ENCODE measurements at regions not wholly inside any gene's neighbourhood (a gene's known extent, or its start where the extent isn't known, plus 50 kb on each side); places are given as distances from the start of the nearest gene placed in this dataset.
"Not testable (repeated sequence)": the region's sequence is repeated elsewhere in the genome, so short reads cannot be mapped to it uniquely, and the experiment has no call there.

- Mint-ChIP-seq H3K4me1 (ENCODE audit: low read depth) (no peaks in the 10 kb centered on the region), H3K4me3 (ENCODE audit: unreplicated experiment) (no peak overlapping the region), H3K27me3 (ENCODE audit: low read depth) (no peaks in the 10 kb centered on the region), H3K27ac (ENCODE audit: unreplicated experiment) (no peak overlapping the region), H3K9me3 (ENCODE audit: low read depth) (no peaks in the 10 kb centered on the region), H3K36me3 (ENCODE audit: low read depth) (no peaks in the 10 kb centered on the region)
- no peak for TF ChIP-seq CTCF (IDR thresholded peaks at IDR 0.05)
- no peak for DNase-seq (ENCODE audit: low spot score)
Measured at GRCh38 chr10:64773357-64773756, 1252.2 kb downstream of the REEP3 start.

- H3K9me3 Mint-ChIP-seq (ENCODE audit: low read depth): peaks cover 12% of the 10 kb centered on the region
- not testable (repeated sequence) for H3K27ac Mint-ChIP-seq (ENCODE audit: unreplicated experiment); DNase-seq (ENCODE audit: low spot score); H3K4me3 Mint-ChIP-seq (ENCODE audit: unreplicated experiment); H3K4me1 Mint-ChIP-seq (ENCODE audit: low read depth); H3K27me3 Mint-ChIP-seq (ENCODE audit: low read depth); H3K36me3 Mint-ChIP-seq (ENCODE audit: low read depth)
Measured at GRCh38 chr10:64784451-64784850, 1263.2 kb downstream of the REEP3 start.

GRCh38 chr10:64785816-64786215 lies 1264.6 kb downstream of the REEP3 start:
- peaks cover 5% of the 10 kb centered on the region for H3K27me3 Mint-ChIP-seq (ENCODE audit: low read depth)
- peaks cover 10% of the 10 kb centered on the region for H3K9me3 Mint-ChIP-seq (ENCODE audit: low read depth)
- DNase-seq (ENCODE audit: low spot score): no peak
- no peak overlapping the region for H3K27ac Mint-ChIP-seq (ENCODE audit: unreplicated experiment)
- no peak for TF ChIP-seq CTCF (IDR thresholded peaks at IDR 0.05)
- no peaks in the 10 kb centered on the region for H3K36me3 Mint-ChIP-seq (ENCODE audit: low read depth)
- no peaks in the 10 kb centered on the region for H3K4me1 Mint-ChIP-seq (ENCODE audit: low read depth)
- H3K4me3 Mint-ChIP-seq (ENCODE audit: unreplicated experiment): no peak overlapping the region

- Mint-ChIP-seq H3K36me3 (ENCODE audit: low read depth) (no peaks in the 10 kb centered on the region), H3K9me3 (ENCODE audit: low read depth) (peaks cover 10% of the 10 kb centered on the region), H3K27me3 (ENCODE audit: low read depth) (peaks cover 5% of the 10 kb centered on the region), H3K4me3 (ENCODE audit: unreplicated experiment) (no peak overlapping the region), H3K27ac (ENCODE audit: unreplicated experiment) (no peak overlapping the region), H3K4me1 (ENCODE audit: low read depth) (no peaks in the 10 kb centered on the region)
- TF ChIP-seq CTCF (IDR thresholded peaks at IDR 0.05): no peak
- DNase-seq (ENCODE audit: low spot score): no peak
Measured at GRCh38 chr10:64786989-64787388, 1265.8 kb downstream of the REEP3 start.

DNA sequence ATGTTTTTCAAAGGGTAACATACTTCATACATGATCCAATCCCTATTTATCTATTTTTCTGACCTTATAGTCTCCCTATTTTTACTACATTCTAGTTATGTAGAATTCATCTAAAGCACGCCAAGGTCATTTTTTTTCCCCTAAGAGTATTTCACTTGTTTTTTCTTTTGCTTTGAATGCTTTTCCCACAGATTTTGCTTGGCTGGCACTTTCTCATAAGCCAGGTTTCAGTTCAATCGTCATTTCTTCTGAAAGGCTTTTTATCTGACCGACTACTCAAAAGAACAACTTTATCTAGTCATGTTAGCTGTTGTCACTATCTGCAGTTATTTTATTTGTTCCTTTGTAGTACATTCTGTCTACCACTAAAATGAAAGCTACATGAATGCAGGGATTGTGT lies 1274.6 kb downstream of the REEP3 start:
- no peak for TF ChIP-seq CTCF (IDR thresholded peaks at IDR 0.05)
- Mint-ChIP-seq H3K4me3 (ENCODE audit: unreplicated experiment) (no peak overlapping the region), H3K9me3 (ENCODE audit: low read depth) (no peaks in the 10 kb centered on the region), H3K4me1 (ENCODE audit: low read depth) (no peaks in the 10 kb centered on the region), H3K36me3 (ENCODE audit: low read depth) (no peaks in the 10 kb centered on the region), H3K27ac (ENCODE audit: unreplicated experiment) (no peak overlapping the region), H3K27me3 (ENCODE audit: low read depth) (no peaks in the 10 kb centered on the region)
- no peak for DNase-seq (ENCODE audit: low spot score)

- no peak for DNase-seq (ENCODE audit: low spot score)
- Mint-ChIP-seq H3K4me3 (ENCODE audit: unreplicated experiment) (no peak overlapping the region), H3K27me3 (ENCODE audit: low read depth) (no peaks in the 10 kb centered on the region), H3K36me3 (ENCODE audit: low read depth) (no peaks in the 10 kb centered on the region), H3K4me1 (ENCODE audit: low read depth) (no peaks in the 10 kb centered on the region), H3K9me3 (ENCODE audit: low read depth) (peaks cover 4% of the 10 kb centered on the region), H3K27ac (ENCODE audit: unreplicated experiment) (no peak overlapping the region)
- TF ChIP-seq CTCF (IDR thresholded peaks at IDR 0.05): no peak
Measured at GRCh38 chr10:64798297-64798696, 1277.1 kb downstream of the REEP3 start.

- not testable (repeated sequence) for H3K27ac Mint-ChIP-seq (ENCODE audit: unreplicated experiment); DNase-seq (ENCODE audit: low spot score); H3K4me3 Mint-ChIP-seq (ENCODE audit: unreplicated experiment); H3K4me1 Mint-ChIP-seq (ENCODE audit: low read depth); H3K9me3 Mint-ChIP-seq (ENCODE audit: low read depth); H3K36me3 Mint-ChIP-seq (ENCODE audit: low read depth); H3K27me3 Mint-ChIP-seq (ENCODE audit: low read depth)
Measured at GRCh38 chr10:64808233-64808632, 1287.0 kb downstream of the REEP3 start.

GRCh38 chr10:64810046-64810445 lies 1288.8 kb downstream of the REEP3 start:
- not testable (repeated sequence) for DNase-seq (ENCODE audit: low spot score); H3K4me3 Mint-ChIP-seq (ENCODE audit: unreplicated experiment); H3K4me1 Mint-ChIP-seq (ENCODE audit: low read depth); H3K9me3 Mint-ChIP-seq (ENCODE audit: low read depth); H3K36me3 Mint-ChIP-seq (ENCODE audit: low read depth); H3K27me3 Mint-ChIP-seq (ENCODE audit: low read depth)
- H3K27ac Mint-ChIP-seq (ENCODE audit: unreplicated experiment): peak overlapping the region; percentile 14
